BJ (cell line): ENCODE measurements at regions not wholly inside any gene's neighbourhood (a gene's known extent, or its start where the extent isn't known, plus 50 kb on each side); places are given as distances from the start of the nearest gene placed in this dataset.
"Not testable (repeated sequence)": the region's sequence is repeated elsewhere in the genome, so short reads cannot be mapped to it uniquely, and the experiment has no call there.

ENCODE experiments used
- CTCF ChIA-PET: fragments of 350-600 bp; formaldehyde crosslinking; extraction: SDS; loops from one replicate; lab custom pipeline; 2021; ENCODE audit warnings: antibody characterized with exemption, inconsistent platforms; lab: Yijun Ruan, JAX
- POLR2A ChIA-PET: fragments of 300-600 bp; sonication (Branson Sonifier 250); formaldehyde crosslinking; extraction: SDS; loops from one replicate; lab custom pipeline; 2021; ENCODE audit warnings: antibody characterized with exemption; lab: Charles Lee
- DNase-seq: peaks from one replicate; pipeline ENCODE4 v3.0.0-alpha.2; 2011; ENCODE audit warnings: low read depth
- H3K27me3 ChIP-seq: 2 replicates; pipeline ENCODE4 v1.6.0; 2011; ENCODE audit warnings: low read length; ENCODE audit not compliant: control insufficient read depth, insufficient read depth
- H3K36me3 ChIP-seq: 2 replicates; pipeline ENCODE4 v1.5.1; 2011; ENCODE audit warnings: low read length; ENCODE audit not compliant: control insufficient read depth, insufficient read depth
- H3K4me3 ChIP-seq: 2 replicates; pipeline ENCODE4 v1.5.1; 2011; ENCODE audit warnings: low read depth, mild to moderate bottlenecking, control low read depth, low read length
- TF ChIP-seq, protein P1 (sequence below): IDR thresholded peaks from 2 replicates; pipeline ENCODE4 v1.5.1; 2011; ENCODE audit warnings: low read depth, mild to moderate bottlenecking, control low read depth, inconsistent platforms, low read length, moderate library complexity; ENCODE audit not compliant: insufficient read depth

DNA sequence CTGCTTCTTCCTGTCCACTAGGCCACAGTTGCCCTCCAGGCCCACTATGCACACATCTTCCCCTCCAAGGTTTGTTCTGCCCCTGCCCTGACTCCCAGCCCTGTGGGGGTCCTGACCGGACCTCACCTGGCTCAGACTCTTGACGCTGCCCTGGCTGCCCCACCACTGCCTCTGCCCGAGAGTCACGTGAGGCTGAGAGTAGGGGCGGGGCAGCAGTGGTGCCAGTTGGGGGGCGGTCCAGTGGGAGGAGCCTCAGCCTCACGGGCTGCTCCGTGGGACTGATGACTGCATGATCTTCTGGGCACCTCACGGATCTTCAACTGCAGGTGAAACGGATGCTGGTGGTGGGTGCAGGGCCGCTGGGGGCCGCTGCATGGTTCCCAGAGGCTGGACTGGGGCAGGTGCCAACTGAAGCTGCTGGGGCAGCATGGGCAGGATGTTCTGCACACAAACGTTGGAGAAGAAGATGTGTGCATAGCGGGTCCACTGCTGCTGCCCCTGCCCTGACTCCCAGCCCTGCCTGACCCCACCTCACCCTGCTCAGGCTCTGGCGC, 77.6 kb downstream of the HHIPL2 start:
- H3K4me3 ChIP-seq, DNase-seq, H3K36me3 ChIP-seq, CTCF ChIA-PET, H3K27me3 ChIP-seq, POLR2A ChIA-PET: not testable (repeated sequence)

DNA sequence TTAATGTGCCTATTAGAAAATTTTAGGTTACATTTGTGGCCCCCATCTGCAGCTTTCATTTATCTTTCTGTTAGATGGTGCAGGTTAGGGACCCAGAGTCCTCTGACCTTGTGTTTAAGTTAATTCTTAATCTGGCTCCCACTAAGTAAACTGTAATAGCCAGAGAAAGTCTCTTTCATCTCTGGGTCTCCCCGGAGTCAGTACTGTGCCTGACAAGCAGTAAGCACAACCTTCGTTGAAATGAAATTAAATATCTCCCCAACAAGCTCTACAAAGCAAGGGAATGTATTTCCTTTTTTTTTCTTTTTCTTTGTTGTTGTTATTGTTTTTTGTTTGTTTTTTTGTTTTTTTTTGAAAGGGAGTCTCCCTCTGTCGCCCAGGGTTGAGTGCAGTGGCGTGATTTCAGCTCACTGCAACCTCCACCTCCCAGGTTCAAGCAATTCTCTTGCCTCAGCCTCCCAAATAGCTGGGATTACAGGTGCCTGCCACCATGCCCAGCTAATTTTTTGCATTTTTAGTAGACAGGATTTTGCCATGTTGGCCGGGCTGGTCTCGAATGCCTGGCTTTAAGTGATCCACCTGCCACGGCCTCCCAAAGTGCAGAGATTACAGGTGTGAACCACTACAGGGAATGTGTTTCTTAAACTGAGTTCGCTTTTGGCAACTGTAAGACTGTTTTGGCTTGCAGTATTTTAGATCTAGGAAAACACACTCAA, 81.6 kb downstream of the HHIPL2 start:
- H3K27me3 ChIP-seq: no peaks in the 10 kb centered on the region
- TF ChIP-seq, protein P1, sequence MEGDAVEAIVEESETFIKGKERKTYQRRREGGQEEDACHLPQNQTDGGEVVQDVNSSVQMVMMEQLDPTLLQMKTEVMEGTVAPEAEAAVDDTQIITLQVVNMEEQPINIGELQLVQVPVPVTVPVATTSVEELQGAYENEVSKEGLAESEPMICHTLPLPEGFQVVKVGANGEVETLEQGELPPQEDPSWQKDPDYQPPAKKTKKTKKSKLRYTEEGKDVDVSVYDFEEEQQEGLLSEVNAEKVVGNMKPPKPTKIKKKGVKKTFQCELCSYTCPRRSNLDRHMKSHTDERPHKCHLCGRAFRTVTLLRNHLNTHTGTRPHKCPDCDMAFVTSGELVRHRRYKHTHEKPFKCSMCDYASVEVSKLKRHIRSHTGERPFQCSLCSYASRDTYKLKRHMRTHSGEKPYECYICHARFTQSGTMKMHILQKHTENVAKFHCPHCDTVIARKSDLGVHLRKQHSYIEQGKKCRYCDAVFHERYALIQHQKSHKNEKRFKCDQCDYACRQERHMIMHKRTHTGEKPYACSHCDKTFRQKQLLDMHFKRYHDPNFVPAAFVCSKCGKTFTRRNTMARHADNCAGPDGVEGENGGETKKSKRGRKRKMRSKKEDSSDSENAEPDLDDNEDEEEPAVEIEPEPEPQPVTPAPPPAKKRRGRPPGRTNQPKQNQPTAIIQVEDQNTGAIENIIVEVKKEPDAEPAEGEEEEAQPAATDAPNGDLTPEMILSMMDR: no peak
- DNase-seq: no peak
- H3K36me3 ChIP-seq: no peaks in the 10 kb centered on the region
- ChIA-PET CTCF (interaction anchor here (0.6 to 4.2 kb wide), 13 partner anchors 10 to 985 kb away, joined by 3 to 105 read pairs (median 5); partner anchors contain the start of genes AIDA and BROX), POLR2A (interaction anchor here (1.1 kb wide), 1 partner anchor 168 kb away, joined by 3 read pairs; no protein-coding TSS in a partner anchor)
- H3K4me3 ChIP-seq: no peak overlapping the region

DNA sequence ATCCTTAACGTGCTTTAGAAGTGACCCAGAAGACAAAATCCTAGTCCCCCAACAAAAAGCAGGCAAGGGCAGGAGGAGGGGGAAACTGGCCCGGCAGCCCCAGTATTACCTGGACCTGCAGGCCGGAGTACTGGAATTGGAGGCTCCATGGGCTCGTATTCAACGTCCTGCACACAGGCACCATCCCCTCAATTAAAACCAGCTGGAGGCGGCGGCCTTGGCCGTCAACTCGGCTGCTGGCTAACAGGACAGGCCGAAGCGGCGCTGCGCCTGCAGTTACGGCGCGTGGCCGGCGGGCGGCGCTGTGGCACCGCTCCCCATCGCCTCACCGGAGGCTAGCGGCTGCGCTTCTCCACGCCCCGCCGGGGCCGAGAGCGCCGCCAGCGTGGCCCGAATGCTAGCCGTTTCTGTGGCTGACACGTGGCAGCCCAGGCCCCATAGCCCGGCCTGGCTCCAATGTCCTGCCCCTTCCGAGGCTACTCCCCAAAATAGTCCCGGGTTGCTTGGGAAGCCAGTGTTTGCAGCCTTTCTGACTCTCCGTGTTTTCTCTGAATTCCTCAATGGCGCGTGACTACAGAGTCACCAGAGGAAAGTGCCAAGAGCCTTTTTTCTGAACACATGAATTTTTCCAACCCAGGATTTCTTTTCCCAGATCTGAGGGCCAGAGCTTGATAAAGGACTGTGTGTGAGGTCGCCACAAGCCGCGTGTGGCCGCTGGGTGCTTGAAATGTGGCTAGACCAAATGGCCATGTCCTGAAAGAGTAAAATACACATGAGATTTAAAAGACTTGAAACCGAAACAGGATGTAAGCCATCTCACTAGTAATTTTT, 82.5 kb downstream of the HHIPL2 start:
- no peaks in the 10 kb centered on the region for H3K27me3 ChIP-seq
- peak; percentile 80 for DNase-seq
- ChIA-PET POLR2A (interaction anchor here (0.7 to 1.1 kb wide), 2 partner anchors 124 to 169 kb away, joined by 3 read pairs; partner anchors contain the start of gene TAF1A), CTCF (interaction anchor here (0.6 to 4.2 kb wide), 24 partner anchors 10 to 984 kb away, joined by 3 to 105 read pairs (median 5); partner anchors contain the start of genes AIDA, BROX and TAF1A)
- H3K4me3 ChIP-seq: peak overlapping the region; percentile 31
- TF ChIP-seq, protein P1: peak; percentile 79
- H3K36me3 ChIP-seq: no peaks in the 10 kb centered on the region

DNA sequence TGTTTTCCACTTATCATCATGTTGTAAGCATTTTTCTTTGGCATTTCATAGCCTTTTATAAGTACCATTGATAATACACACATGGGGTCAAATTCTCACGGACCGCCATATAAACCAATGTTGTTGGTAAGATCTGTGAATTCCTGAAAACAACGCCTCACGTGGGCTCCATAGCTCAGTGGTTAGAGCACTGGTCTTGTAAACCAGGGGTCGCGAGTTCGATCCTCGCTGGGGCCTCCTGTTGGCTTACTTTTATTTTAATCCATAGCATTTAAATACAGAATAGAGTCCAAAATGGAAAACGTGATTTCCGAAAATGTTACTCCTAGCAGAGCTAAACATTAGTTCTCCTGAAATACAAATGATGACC, 83.1 kb downstream of the HHIPL2 start:
- ChIA-PET POLR2A (interaction anchor here (0.6 kb wide), 1 partner anchor 199 kb away, joined by 3 read pairs; no protein-coding TSS in a partner anchor), CTCF (interaction anchor here (0.7 to 4.2 kb wide), 19 partner anchors 9 to 984 kb away, joined by 3 to 105 read pairs (median 5); partner anchors contain the start of genes AIDA, BROX and TAF1A)

DNA sequence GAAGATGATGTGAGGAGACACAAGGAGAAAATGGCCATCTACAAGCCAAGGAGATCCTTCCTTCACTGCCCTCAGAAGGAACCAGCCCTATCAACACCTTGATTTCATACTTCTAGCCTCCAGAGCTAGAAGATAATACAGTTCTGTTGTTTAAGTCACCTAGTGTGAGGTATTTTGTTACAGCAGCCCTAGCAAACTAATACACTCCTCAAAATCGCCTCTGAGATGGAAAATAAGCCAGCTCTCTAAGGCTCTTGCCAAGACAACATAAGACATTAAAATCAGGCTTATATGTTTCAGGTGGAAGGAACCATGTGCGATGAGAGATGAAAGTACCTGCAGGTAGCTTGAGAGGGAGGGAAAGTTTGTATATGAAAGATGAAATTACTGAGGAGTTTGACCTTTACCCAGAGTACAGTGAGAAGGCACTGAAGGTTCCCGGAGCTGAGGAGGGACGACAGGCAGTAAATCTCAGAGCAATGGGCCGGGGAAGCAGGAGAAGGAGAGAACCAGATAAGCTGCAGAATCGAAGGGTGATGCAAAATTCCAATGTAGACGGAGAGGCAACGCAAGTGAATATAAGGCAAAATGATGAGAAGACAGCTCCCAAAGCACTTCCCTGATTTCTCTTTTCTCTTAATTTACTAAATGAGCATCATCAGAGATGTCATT, 84.7 kb downstream of the HHIPL2 start:
- Histone ChIP-seq H3K36me3 (no peaks in the 10 kb centered on the region), H3K27me3 (no peaks in the 10 kb centered on the region), H3K4me3 (no peak overlapping the region)
- POLR2A ChIA-PET: no interaction called here
- TF ChIP-seq, protein P1: no peak
- no peak for DNase-seq
- CTCF ChIA-PET: interaction anchor here (1.9 to 4.2 kb wide), 2 partner anchors 9 to 171 kb away, joined by 11 to 105 read pairs; no protein-coding TSS in a partner anchor

More for the DNA sequence above, 83.1 kb downstream of the HHIPL2 start:
- Histone ChIP-seq H3K36me3 (no peaks in the 10 kb centered on the region), H3K4me3 (peak overlapping the region; percentile 31), H3K27me3 (no peaks in the 10 kb centered on the region)
- TF ChIP-seq, protein P1: no peak
- peak; percentile 10 for DNase-seq
